ENCODE measurements at regions not wholly inside any gene's neighbourhood (a gene's known extent, or its start where the extent isn't known, plus 50 kb on each side); places are given as distances from the start of the nearest gene placed in this dataset.

- TF ChIP-seq CTCF (IDR thresholded peaks at IDR 0.05) (no peak), POLR2AphosphoS5 (IDR thresholded peaks at IDR 0.05; ENCODE audit: low read depth, low read length) (no peak), TCF7L2 (IDR thresholded peaks at IDR 0.05; ENCODE audit: low read depth, low read length) (no peak), SIN3A (IDR thresholded peaks at IDR 0.05; ENCODE audit: borderline replicate concordance, insufficient read depth, low read depth, low read length) (no peak), REST (IDR thresholded peaks at IDR 0.05; ENCODE audit: insufficient read depth in 1 of 2, low read depth in 2 of 2, low read length in 1 of 2) (no peak)
Measured at GRCh38 chr11:71065841-71066240, 186.5 kb downstream of the SHANK2 start.
